SIG-M5 treated with dmso at 0.1 percent for 504 hours (cell line): ENCODE measurements at regions not wholly inside any gene's neighbourhood (a gene's known extent, or its start where the extent isn't known, plus 50 kb on each side); places are given as distances from the start of the nearest gene placed in this dataset.
"Not testable (repeated sequence)": the region's sequence is repeated elsewhere in the genome, so short reads cannot be mapped to it uniquely, and the experiment has no call there.

Source experiments
- DNase-seq: peaks from one replicate; lab custom pipeline; 2025; ENCODE audit not compliant: unreplicated experiment; lab: John Stamatoyannopoulos, UW

GRCh38 chr6:27149150-27149549 is 98.4 kb upstream of the PRSS16 start:
- DNase-seq: no peak

- DNase-seq: no peak
Observed at GRCh38 chr6:27154696-27155095, 92.8 kb upstream of the PRSS16 start.

GRCh38 chr6:27156874-27157458 is 90.5 kb upstream of the PRSS16 start:
- DNase-seq: no peak

GRCh38 chr6:27157459-27158315 is 89.8 kb upstream of the PRSS16 start:
- DNase-seq: peak; percentile 56

- no peak for DNase-seq
Observed at GRCh38 chr6:27158316-27158643, 89.2 kb upstream of the PRSS16 start.

- no peak for DNase-seq
Observed at GRCh38 chr6:27159725-27160124, 87.8 kb upstream of the PRSS16 start.

- DNase-seq: no peak
Observed at GRCh38 chr6:27161115-27161514, 86.4 kb upstream of the PRSS16 start.

GRCh38 chr6:27161603-27161945 is 85.9 kb upstream of the PRSS16 start:
- DNase-seq: no peak

- DNase-seq: peak; percentile 49
Observed at GRCh38 chr6:27161946-27162603, 85.4 kb upstream of the PRSS16 start.

GRCh38 chr6:27163834-27164233 is 83.7 kb upstream of the PRSS16 start:
- DNase-seq: peak; percentile 46

- no peak for DNase-seq
Observed at GRCh38 chr6:27168108-27168507, 79.4 kb upstream of the PRSS16 start.

- no peak for DNase-seq
Observed at GRCh38 chr6:27168586-27169443, 78.7 kb upstream of the PRSS16 start.

GRCh38 chr6:27172524-27173231 is 74.8 kb upstream of the PRSS16 start:
- DNase-seq: not testable (repeated sequence)

- DNase-seq: not testable (repeated sequence)
Observed at GRCh38 chr6:27173232-27173601, 74.3 kb upstream of the PRSS16 start.

GRCh38 chr6:27174958-27175357 is 72.5 kb upstream of the PRSS16 start:
- DNase-seq: no peak

- no peak for DNase-seq
Observed at GRCh38 chr6:27176096-27176495, 71.4 kb upstream of the PRSS16 start.

GRCh38 chr6:27176523-27177484 is 70.7 kb upstream of the PRSS16 start:
- DNase-seq: peak; percentile 24

GRCh38 chr6:27177485-27178406 is 69.8 kb upstream of the PRSS16 start:
- DNase-seq: peak; percentile 82

- DNase-seq: no peak
Observed at GRCh38 chr6:27178407-27178730, 69.1 kb upstream of the PRSS16 start.
